Sigmoid colon (tissue), 6 donors: ENCODE measurements at regions not wholly inside any gene's neighbourhood (a gene's known extent, or its start where the extent isn't known, plus 50 kb on each side); places are given as distances from the start of the nearest gene placed in this dataset.

ENCODE experiments used
- DNase-seq: peaks from one replicate; pipeline ENCODE4 v3.0.0-alpha.2; 2019
- H3K27ac ChIP-seq, 4 donors: fragments of 200-600 bp; sonication (generic); one replicate each; pipeline ENCODE4 v1.5.1; 2016 to 2019; ENCODE audit warnings: mild to moderate bottlenecking in 1 of 4
- H3K27me3 ChIP-seq, 3 donors: fragments of 200-600 bp; sonication (generic); one replicate each; pipeline ENCODE4 v1.5.1; 2019; ENCODE audit warnings: mild to moderate bottlenecking in 1 of 3
- H3K36me3 ChIP-seq, 4 donors: fragments of 200-600 bp; sonication (generic); one replicate each; pipeline ENCODE4 v1.5.1; 2016 to 2019
- H3K4me1 ChIP-seq, 4 donors: fragments of 200-600 bp; sonication (generic); one replicate each; pipeline ENCODE4 v1.5.1; 2017 to 2019
- H3K4me3 ChIP-seq, 4 donors: fragments of 200-600 bp; sonication (generic); one replicate each; pipeline ENCODE4 v1.5.1; 2017 to 2019; ENCODE audit warnings: mild to moderate bottlenecking in 2 of 4, moderate library complexity in 1 of 4
- H3K9me3 ChIP-seq, 4 donors: fragments of 200-600 bp in 3 of 4; sonication (generic) in 3 of 4; one replicate each; pipeline versions ENCODE4 v1.5.1 to v1.6.1; 2013 to 2019
- CTCF ChIP-seq, 4 experiments: fragments of 450-650 bp in 3 of 4; fragments of 200-600 bp in 1 of 4; IDR thresholded peaks; one replicate each; pipeline ENCODE4 v1.5.1; 2016 to 2019; ENCODE audit warnings: antibody characterized with exemption in 4 of 4, mild to moderate bottlenecking in 3 of 4, moderate library complexity in 2 of 4
- EP300 ChIP-seq, 4 donors: sonication (generic); formaldehyde crosslinking; IDR thresholded peaks; one replicate each; pipeline ENCODE4 v1.6.1; 2017; ENCODE audit warnings: antibody characterized with exemption in 4 of 4
- POLR2A ChIP-seq, 2 donors: fragments of 450-650 bp; IDR thresholded peaks; one replicate each; pipeline ENCODE4 v1.6.1; 2016; ENCODE audit warnings: antibody characterized with exemption in 2 of 2, mild to moderate bottlenecking in 2 of 2, moderate library complexity in 2 of 2
- POLR2AphosphoS5 ChIP-seq, 4 donors: sonication (generic); formaldehyde crosslinking; IDR thresholded peaks; one replicate each; pipeline ENCODE4 v1.6.1; 2017; ENCODE audit warnings: antibody characterized with exemption in 4 of 4
- WGBS, 2 donors: extraction: QIAGEN DNeasy Blood & Tissue Kit; methylation state at CpG; one replicate each; pipeline ENCODE4 v1.1.7; 2013; 5-methylcytosine and 5-hydroxymethylcytosine counted together
- intact Hi-C: fragments of 100-400 bp; cut with DNase I; formaldehyde crosslinking; loops from one replicate; pipeline ENCODE4 v1.15.1; 2023
- donor health status: healthy with polysubstance abuse.
- donor health status: healthy.

DNA sequence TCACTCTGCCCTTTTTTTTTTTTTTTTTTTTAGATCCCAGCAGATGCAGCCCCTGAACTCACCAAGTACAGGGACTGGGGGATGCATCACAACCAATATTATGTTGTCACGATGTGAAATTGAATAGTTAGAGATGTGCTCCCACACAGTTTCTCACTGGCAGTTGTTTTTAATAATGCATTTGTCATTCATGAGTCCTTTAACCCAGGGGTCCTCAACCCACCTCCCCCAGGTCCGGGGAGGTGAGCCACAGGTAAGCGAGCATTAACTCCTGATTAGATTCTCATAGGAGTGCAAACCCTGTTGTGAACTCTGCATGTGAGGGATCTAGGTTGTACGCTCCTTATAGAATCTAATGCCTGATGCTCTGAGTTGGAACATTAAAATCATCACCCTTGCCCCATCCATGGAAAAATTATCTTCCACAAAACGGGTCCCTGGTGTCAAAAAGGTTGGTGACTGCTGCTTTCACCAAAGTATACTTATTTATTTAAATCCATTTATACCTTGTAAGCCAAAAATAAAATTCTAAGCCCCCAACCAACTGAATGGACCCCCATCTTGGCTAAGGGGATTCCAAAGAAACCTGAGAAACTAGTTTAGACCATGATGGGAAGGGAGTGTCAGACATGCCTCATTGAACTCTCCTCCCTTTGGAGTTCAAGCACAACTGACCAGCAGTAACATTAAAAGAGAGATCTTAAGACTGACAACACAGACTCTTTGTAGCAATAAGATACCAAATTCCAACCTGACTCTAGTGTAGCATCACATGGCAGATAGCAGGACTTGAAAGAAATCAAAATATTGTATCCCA is 119.3 kb upstream of the ATP1A1 start:
- no peak for DNase-seq
- peaks cover 0 to 3% (median 0%) of the 10 kb centered on the region in 4 donors for H3K9me3 ChIP-seq
- H3K27ac ChIP-seq, result no peak overlapping the region
- no peak overlapping the region for H3K4me3 ChIP-seq
- H3K36me3 ChIP-seq, result no peaks in the 10 kb centered on the region
- no peaks in the 10 kb centered on the region for H3K27me3 ChIP-seq
- no peaks in the 10 kb centered on the region for H3K4me1 ChIP-seq
- WGBS, 2 donors, result 87 to 93% methylated on average over 5 of the region's 5 CpGs
- no peak for TF ChIP-seq EP300 (IDR thresholded peaks at IDR 0.05)
- TF ChIP-seq POLR2AphosphoS5 (IDR thresholded peaks at IDR 0.05), result no peak
- no peak for TF ChIP-seq POLR2A (IDR thresholded peaks at IDR 0.05)
- intact Hi-C loops, result no loop called here

GRCh38 chr1:116254776-116255175 is 118.3 kb upstream of the ATP1A1 start:
- Histone ChIP-seq H3K9me3 (peaks cover 0 to 3% (median 0%) of the 10 kb centered on the region in 4 donors), H3K4me3 (no peak overlapping the region), H3K36me3 (no peaks in the 10 kb centered on the region), H3K27me3 (no peaks in the 10 kb centered on the region), H3K27ac (no peak overlapping the region), H3K4me1 (no peaks in the 10 kb centered on the region)
- intact Hi-C loops, result no loop called here
- no peak for DNase-seq
- WGBS, 2 donors, result 9 to 52% methylated on average over 1 of the region's 1 CpG
- TF ChIP-seq EP300 (IDR thresholded peaks at IDR 0.05) (no peak), CTCF (IDR thresholded peaks at IDR 0.05) (no peak), POLR2A (IDR thresholded peaks at IDR 0.05) (no peak), POLR2AphosphoS5 (IDR thresholded peaks at IDR 0.05) (no peak)

- DNase-seq, result no peak
- Histone ChIP-seq H3K27me3 (no peaks in the 10 kb centered on the region), H3K27ac (no peak overlapping the region), H3K9me3 (no peaks in the 10 kb centered on the region), H3K36me3 (no peaks in the 10 kb centered on the region), H3K4me3 (no peak overlapping the region), H3K4me1 (no peaks in the 10 kb centered on the region)
- no peak for TF ChIP-seq EP300 (IDR thresholded peaks at IDR 0.05)
- TF ChIP-seq POLR2A (IDR thresholded peaks at IDR 0.05), result no peak
- TF ChIP-seq CTCF (IDR thresholded peaks at IDR 0.05), result no peak
- no peak for TF ChIP-seq POLR2AphosphoS5 (IDR thresholded peaks at IDR 0.05)
- intact Hi-C loops, result no loop called here
- WGBS, 2 donors, result 26 to 64% methylated on average over 6 of the region's 6 CpGs
These were observed 117.4 kb upstream of the ATP1A1 start for GRCh38 chr1:116255486-116256285.

GRCh38 chr1:116256286-116256649 is 116.8 kb upstream of the ATP1A1 start:
- Histone ChIP-seq H3K4me3 (no peak overlapping the region), H3K27me3 (no peaks in the 10 kb centered on the region), H3K9me3 (no peaks in the 10 kb centered on the region), H3K27ac (no peak overlapping the region), H3K4me1 (no peaks in the 10 kb centered on the region), H3K36me3 (no peaks in the 10 kb centered on the region)
- no peak for DNase-seq
- intact Hi-C loops, result no loop called here
- TF ChIP-seq CTCF (IDR thresholded peaks at IDR 0.05) (no peak), POLR2AphosphoS5 (IDR thresholded peaks at IDR 0.05) (no peak), POLR2A (IDR thresholded peaks at IDR 0.05) (no peak), EP300 (IDR thresholded peaks at IDR 0.05) (no peak)
- WGBS, 2 donors, result 52 to 77% methylated on average over 2 of the region's 2 CpGs

DNA sequence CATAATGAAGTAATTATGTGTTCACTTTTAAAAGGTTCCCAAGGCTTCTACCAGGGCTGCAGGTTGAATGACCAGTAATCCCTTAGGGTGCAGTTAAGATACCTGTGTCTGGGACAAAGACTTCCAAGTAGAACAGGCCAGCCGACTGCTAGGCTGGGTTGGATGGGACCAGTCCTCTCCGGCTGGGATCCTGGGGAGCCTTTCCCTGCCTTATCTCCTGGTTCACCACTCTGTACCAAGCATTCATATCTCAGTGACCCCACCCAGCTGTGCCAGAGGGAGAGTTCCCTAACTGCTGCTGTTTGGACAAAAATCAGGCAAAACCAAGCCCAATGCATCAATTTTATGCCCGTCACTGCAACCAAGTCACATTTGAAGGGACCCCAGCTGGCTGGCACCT is 116.2 kb upstream of the ATP1A1 start:
- no peak for TF ChIP-seq CTCF (IDR thresholded peaks at IDR 0.05)
- no peak for TF ChIP-seq EP300 (IDR thresholded peaks at IDR 0.05)
- TF ChIP-seq POLR2A (IDR thresholded peaks at IDR 0.05), result no peak
- TF ChIP-seq POLR2AphosphoS5 (IDR thresholded peaks at IDR 0.05), result no peak
- no peaks in the 10 kb centered on the region for H3K4me1 ChIP-seq
- no peak overlapping the region for H3K4me3 ChIP-seq
- H3K27me3 ChIP-seq, result no peaks in the 10 kb centered on the region
- H3K36me3 ChIP-seq, result no peaks in the 10 kb centered on the region
- H3K27ac ChIP-seq, result no peak overlapping the region
- WGBS, 2 donors, result 16 to 67% methylated on average over 3 of the region's 3 CpGs
- no peaks in the 10 kb centered on the region for H3K9me3 ChIP-seq
- DNase-seq, result no peak
- intact Hi-C loops, result no loop called here
